Skeletal muscle cell (primary cell): ENCODE measurements at regions not wholly inside any gene's neighbourhood (a gene's known extent, or its start where the extent isn't known, plus 50 kb on each side); places are given as distances from the start of the nearest gene placed in this dataset.
A peak's percentile ranks its signal among the peaks of the same experiment; 100 is the strongest.
"Not testable (repeated sequence)": the region's sequence is repeated elsewhere in the genome, so short reads cannot be mapped to it uniquely, and the experiment has no call there.

ENCODE experiments used
- DNase-seq: peaks from one replicate; pipeline ENCODE4 v3.0.0-alpha.2; 2010; ENCODE audit warnings: low read depth
- H3K4me3 ChIP-seq: 2 replicates; pipeline ENCODE4 v1.5.1; 2011; ENCODE audit warnings: low read depth, mild to moderate bottlenecking, control low read depth, low read length, moderate library complexity

DNA sequence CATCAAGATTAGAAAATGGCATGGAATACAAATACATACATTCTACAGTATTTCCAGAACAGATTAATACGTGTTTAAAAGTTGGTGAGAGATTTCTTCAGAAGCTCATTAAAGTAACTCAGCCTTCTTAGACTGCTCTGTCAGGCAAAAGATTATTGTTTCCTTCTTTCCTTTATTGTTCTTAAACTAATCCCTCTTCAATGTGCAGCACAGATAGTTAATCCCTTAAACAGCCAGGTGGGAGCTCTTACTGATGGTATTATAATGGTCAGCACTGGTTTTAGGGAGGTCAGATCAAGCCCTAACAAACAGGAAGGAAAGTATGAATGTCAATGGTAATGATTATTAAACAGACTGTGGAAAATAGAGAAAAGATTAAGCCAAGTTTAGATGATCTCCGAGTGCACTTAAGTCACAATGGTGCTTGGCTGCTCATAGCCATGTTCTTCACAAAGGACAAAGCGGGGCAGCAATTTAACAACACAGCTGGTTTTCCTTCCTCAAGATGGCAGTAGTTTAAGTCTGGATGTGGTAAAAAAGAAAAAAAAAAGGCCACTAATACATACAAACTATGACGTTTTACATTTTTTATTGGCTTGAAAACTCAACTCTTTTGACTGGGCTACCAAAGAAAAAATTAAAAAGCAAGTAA lies 992.6 kb downstream of the PCDH9 start:
- no peak for DNase-seq
- no peak overlapping the region for H3K4me3 ChIP-seq

DNA sequence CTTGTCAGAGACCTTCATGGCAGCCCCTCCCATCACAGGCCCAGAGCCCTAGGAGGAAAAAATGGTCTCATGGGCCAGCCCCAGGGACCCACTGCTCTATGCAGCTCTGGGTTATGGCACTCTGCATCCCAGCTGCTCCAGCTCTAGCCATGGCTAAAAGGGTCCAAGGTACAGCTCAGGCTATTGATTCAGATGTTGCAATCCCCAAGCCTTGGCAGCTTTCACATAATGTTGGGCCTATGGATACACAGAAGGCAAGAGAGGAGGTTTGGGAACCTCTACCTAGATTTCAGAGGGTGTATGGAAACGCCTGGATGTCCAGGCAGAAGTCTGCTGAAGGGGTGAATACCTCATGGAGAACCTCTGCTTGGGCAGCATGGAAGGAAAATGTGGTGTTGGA lies 996.0 kb downstream of the PCDH9 start:
- no peak overlapping the region for H3K4me3 ChIP-seq
- DNase-seq, result no peak

DNA sequence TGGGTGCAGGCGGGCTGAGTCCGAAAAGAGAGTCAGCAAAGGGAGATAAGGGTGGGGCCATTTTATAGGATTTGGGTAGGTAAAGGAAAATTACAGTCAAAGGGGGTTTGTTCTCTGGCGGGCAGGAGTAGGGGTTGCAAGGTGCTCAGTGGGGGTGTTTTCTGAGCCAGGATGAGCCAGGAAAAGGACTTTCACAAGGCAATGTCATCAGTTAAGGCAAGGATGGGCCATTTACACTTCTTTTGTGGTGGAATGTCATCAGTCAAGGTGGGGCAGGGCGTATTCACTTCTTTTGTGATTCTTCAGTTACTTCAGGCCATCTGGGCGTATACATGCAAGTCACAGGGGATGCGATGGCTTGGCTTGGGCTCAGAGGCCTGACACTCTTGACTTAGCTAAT lies 998.2 kb downstream of the PCDH9 start:
- DNase-seq, H3K4me3 ChIP-seq: not testable (repeated sequence)

DNA sequence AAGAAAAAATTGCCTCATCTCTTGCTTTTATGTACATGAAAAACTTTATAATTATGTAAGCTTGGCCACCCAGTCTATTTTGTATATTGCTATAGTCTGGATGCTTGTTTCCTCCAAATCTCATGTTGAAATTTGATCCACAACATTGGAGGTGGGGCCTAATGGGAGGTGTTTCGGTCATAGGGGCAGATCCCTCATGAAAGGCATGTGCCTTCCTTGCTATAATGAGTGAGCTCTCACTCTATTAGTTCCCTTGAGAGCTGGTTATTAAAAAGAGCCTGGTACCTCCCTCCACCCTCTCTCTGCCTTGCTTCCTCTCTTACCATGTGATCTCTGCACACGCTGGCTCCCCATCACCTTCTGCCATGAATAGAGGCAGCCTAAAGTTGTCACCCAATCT lies 1005.1 kb downstream of the PCDH9 start:
- no peak for DNase-seq
- H3K4me3 ChIP-seq, result no peak overlapping the region

DNA sequence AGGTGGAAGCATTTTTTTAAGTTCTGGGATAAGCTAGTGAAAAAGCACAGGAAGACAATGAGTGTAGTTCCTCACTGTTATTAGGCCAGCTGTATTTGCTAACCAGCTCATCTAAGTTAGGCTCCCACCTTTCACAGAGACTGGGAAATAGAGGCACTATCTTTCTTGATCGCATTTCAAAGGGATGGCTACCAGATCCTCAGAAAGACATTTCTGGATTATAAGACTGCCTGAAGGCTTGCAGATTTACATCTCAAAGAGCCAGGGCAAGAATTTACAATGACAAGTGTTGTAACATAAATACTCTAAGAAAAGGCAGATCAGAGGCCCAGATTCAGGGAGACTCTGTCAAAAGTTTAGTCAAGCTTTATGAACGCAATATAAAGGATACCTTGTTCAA lies 1005.5 kb downstream of the PCDH9 start:
- no peak for DNase-seq
- H3K4me3 ChIP-seq, result no peak overlapping the region

DNA sequence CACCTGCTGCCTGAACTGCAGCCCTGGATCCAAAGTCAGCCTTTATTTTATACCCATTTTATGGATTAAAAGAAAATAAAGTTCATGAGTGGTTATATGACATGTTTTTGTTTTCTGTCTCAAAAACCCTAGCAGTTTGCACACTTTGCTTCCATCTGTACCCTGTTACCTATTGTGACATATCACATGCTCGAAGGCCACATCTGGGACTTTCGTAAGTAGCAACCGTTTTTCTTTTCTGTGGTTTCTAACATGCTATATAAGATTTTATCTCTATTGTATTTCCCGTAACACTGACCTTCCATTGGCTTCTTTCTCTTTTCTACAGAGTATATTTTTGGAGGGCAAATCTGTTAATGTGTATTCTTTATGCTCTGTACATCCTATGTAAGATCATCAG lies 1007.2 kb downstream of the PCDH9 start:
- no peak overlapping the region for H3K4me3 ChIP-seq
- no peak for DNase-seq

DNA sequence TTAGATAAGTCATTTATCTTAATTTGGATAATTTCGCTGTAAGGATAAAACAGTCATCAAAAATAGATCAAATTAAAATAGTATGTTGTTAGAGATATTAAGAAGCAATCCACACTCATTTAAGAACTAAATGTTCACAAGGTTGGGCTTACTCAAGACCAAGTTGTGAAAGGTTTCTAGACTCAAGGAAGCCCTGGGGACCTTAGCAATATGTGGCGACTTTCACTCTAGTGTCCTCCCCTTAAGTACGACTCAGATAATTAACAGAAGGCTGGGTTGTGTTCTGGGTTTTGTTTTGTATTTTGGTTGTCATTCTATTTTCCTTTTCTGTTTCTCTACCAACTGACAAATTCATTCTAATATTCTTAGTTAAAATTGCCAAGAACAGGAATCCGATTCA lies 1008.0 kb downstream of the PCDH9 start:
- no peak overlapping the region for H3K4me3 ChIP-seq
- DNase-seq, result peak; percentile 33

DNA sequence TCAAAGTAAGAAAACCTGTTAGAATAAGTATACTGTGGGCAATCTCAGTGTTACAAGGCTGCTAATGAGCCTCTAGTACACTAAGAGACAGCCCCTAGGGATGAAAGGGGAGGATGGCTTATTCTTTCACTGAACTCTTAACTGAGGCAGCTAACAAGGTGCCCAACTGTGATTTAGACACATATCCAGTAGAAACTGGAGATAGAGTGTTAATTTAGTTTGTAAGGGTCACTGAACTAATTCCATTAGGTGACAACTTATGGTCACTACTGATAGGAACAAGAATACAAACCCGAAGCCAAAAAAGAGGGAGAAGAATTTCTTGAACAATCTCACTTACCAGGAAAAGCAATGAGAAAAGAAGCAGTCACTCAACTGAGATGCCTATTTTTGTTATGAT lies 1010.6 kb downstream of the PCDH9 start:
- DNase-seq, result no peak
- no peak overlapping the region for H3K4me3 ChIP-seq

DNA sequence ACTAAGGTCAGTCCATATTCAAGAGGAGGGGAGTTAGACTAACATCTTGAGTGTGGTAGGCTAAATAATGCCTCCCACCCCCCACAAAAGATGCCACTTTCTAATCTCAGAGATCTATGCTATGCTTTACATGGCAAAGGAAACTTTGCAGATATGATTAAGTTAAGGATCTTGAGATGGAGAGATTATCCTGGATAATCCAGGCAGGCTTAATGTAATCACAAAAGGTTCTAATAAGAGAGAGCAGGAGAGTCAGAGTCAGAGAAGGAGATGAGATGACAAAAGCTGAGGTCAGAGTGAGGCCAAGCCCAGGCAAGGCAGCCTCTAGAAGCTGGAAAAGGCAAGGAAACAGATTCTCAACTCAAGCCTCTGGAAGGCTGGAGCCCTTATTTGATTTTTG lies 1011.6 kb downstream of the PCDH9 start:
- DNase-seq, result no peak
- H3K4me3 ChIP-seq, result no peak overlapping the region

DNA sequence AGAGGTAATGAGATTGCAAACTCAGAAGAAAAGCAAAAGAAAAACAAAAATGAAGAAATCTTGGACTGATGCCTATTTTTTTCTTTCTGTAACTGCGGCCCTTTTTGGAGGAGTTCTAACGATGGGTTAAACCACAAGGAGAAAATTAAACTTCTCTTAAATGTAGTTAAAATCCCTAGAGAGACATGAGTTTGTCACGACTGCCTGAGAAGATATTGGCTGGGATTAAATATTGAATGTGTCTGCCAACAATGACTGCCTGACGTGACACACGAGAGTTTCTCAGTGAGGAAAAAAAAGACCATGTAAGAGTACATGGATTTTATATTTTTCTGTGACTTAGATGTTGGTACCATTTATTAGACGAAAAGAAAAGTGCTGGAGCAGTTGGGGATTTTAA lies 1013.4 kb downstream of the PCDH9 start:
- H3K4me3 ChIP-seq, result no peak overlapping the region
- DNase-seq, result peak; percentile 84

DNA sequence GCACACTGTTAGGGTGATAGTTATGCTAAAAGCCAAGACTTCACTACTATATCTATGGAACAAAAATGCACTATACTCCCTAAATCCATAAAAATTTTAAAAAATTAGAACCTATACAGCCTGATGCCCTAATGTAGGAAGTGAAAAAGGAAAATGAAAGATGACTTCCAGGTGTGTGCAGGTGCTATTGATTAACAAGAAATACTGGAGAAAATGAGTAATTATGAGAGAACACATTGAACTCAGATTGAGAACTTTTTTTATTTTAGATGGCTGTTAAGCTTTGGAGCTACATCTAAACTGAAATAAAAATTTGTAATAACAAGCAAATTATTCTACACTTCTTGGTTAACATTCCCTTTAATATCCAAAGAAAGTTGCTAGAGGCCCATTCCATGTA lies 1015.7 kb downstream of the PCDH9 start:
- DNase-seq, result no peak
- no peak overlapping the region for H3K4me3 ChIP-seq

DNA sequence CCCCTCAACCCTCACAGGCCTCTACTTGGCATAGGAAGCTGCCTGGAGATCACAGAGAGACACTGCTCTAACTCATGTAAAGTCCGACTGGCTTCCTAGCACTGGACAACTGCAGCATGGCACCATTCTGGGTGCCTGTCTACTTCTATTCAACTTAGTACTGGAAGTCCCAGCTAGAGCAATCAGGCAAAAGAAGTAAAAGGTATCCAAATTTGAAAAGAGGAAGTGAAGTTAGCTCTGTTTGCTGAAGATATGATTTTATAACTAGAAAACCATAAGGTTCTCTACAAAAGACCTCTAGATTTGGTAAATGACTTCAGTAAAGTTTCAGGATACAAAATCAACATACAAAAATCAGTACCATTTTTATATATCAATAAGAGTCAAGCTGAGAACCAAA lies 1017.6 kb downstream of the PCDH9 start:
- no peak overlapping the region for H3K4me3 ChIP-seq
- no peak for DNase-seq

DNA sequence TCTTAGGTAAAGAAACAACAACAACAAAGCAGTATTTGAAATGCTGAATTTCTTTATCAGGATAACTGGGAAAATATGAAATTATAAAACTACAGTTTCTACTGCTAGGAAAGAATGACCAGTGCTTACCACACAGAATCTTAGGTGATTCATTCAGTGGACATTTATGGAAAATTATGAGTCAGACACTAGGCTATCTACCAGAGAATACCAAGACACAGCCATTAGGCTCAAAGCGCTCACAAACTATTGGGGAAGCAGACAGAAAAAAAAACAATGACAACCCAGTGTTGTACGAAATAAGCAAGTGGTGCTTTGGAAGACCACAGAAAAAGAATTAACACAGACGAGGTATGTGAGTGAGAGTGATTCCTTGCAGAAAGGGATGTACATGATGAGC lies 1019.5 kb downstream of the PCDH9 start:
- DNase-seq, result peak; percentile 77
- H3K4me3 ChIP-seq, result no peak overlapping the region

DNA sequence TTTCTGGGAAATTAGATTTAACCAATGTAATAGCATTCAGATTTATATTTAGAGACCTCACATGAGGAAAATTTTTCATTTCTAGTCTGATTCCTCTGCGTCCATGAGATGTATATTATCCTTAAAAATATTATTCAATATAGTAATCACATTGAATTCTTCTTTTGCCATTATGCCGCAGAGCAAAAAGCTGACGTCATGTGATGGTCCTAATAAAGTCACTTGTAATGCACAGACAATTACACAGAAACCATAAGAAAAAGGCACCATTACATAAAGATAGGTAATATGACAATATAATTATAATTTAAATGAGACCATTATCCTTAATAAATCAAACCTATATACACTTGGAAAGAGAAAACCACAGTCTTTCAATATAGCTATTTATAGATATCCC lies 1021.5 kb downstream of the PCDH9 start:
- no peak for DNase-seq

DNA sequence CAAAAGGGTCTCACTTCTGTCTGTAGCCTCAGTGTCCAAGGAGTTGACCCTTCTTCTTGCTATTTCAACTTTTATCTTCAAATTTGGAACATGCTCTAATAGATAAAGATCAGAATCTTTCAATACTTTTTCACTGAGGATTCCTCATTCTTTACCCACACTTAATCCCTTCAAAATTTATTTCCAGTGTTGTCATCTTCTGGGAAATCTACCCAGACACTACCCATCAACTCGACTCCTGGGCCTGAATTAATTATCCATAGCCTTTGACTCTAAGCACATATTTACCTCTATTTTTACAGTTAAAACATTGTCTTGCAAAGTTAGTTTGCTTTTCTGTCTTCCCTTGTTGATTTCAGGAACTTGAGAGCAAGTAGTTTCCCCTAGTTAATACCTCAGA lies 1022.5 kb downstream of the PCDH9 start:
- no peak overlapping the region for H3K4me3 ChIP-seq
- no peak for DNase-seq

More for the DNA sequence above, 1021.5 kb downstream of the PCDH9 start:
- H3K4me3 ChIP-seq, result no peak overlapping the region

DNA sequence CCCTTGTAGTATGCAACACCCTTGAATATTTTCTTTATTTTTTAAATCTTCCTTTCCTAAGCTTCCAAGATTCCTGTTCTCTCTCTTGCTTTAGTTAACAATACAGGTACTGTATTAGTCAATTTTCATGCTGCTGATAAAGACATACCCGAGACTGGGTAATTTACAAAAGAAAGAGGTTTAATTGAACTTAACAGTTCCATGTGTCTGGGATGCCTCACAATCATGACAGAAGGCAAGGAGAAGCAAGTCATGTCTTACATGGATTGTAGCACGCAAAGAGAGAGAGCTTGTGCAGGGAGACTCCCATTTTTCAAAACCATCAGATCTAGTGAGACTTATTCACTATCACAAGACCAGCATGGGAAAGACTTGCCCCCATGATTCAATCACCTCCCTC lies 1024.3 kb downstream of the PCDH9 start:
- no peak overlapping the region for H3K4me3 ChIP-seq
- DNase-seq, result no peak

DNA sequence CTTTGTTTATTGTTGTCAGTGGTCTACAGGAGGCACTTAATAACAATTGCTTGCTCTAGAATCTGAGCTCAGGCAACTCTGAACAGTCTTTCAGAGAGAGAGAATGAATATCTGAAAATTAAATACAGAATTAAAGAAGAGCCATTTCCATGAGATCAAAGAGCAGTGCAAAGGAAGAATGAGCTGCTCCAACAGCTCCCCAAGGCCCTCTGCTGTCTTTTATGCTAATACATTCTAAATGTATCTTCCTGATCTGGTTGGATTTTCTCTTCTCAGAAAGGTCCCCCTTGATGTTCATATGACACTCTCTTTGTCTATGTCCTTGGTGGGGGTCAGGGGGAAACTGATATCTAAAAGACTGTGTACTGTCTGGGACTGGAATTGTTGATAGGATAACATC lies 1029.6 kb downstream of the PCDH9 start:
- H3K4me3 ChIP-seq, result no peak overlapping the region
- DNase-seq, result no peak

DNA sequence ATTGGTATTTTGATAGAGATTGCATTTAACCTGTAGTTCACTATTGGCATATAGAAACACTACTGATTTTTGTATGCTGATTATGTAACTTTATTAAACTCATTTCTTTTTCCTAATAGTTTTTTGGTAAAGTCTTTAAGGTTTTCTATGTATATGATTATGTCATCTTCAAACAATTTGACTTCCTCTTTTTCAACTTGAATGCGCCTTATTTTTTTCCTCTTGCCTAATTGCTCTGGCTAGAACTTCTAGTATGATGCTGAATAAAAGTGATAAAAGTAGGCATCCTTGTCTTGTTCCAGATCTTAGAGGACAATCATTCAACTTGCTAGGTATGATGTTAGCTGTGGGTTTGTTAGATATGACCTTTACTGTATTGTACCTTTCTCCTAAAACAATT lies 1034.9 kb downstream of the PCDH9 start:
- DNase-seq, result no peak

DNA sequence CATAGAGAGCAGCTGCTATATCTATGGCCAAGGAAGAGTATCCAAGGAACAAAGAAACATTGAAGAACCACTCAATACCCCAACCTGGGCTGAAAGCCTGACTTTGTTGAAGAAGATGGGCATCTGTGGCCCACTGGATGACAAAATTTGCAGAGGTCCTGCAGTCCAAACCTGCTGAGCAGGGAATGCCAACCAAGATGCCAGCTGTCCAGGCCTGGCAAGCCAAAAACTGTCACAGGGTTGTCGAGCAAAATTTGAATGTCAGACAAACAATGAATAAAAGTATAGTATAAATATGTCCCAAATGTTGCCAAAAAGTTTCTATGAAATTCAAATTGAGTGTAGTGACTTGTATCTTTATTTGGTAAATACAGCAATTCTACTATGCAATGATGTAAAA lies 1040.2 kb downstream of the PCDH9 start:
- no peak overlapping the region for H3K4me3 ChIP-seq
- DNase-seq, result no peak

More for the DNA sequence above, 1034.9 kb downstream of the PCDH9 start:
- no peak overlapping the region for H3K4me3 ChIP-seq

DNA sequence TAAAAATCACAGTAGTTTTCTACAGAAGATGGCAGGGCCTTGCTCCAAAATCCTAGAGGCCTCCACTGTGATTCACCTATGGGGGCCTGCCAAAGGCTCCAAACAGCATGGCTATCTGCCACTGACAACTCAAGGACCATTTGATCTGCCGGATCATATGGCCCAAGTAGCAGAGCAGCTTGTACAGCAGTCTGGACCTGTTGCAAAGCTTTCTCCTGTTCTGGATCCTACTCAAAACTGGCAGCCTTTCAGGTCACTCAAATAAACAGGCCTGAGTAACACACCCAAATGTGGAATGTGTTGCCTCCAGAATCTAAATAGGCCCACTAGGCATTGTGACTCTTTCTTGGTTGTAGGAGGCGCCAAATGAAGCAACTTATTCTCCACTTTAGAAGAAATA lies 1049.3 kb downstream of the PCDH9 start:
- DNase-seq, result no peak
- H3K4me3 ChIP-seq, result no peak overlapping the region

DNA sequence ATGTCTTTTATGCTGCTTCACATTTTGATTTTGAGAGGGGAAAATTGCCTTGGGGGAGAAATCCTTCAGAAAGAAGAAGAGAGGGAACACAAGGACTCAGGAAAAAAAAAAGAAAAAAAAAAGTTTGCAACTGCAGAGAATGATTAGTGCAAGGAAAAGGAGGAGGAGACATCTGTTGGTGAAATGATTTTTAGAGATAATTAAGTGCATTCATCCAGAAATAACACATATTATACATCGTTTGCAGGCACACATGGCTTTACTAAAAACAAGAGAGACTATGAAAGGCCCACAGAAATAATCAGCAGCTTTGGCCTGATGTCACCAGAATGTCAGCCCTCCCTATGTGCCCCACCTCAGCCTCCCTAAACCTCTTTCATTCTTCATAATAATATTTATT lies 1058.2 kb downstream of the PCDH9 start:
- DNase-seq, result no peak
- no peak overlapping the region for H3K4me3 ChIP-seq

DNA sequence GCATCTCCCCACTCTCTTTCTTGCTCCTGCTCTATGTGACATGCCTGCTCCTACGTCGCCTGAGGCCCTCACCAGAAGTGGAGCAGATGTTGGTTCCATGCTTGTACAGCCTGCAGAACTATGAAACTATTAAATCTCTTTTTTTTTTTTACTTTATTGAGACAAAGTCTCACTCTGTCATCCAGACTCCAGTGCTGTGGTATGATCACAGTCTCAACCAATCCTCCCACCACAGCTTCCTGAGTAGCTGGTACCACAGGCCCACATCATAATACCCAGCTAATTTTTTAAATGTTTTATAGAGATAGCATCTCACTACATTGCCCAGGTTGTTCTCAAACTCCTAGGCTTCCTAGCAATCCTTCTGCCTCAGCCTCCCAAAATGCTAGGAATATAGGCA lies 1067.7 kb downstream of the PCDH9 start:
- DNase-seq, result no peak
- H3K4me3 ChIP-seq, result no peak overlapping the region
